ENCODE measurements at regions not wholly inside any gene's neighbourhood (a gene's known extent, or its start where the extent isn't known, plus 50 kb on each side); places are given as distances from the start of the nearest gene placed in this dataset.

GRCh38 chr20:34189572-34190163, 51.6 kb upstream of the ASIP start:
- Histone ChIP-seq H3K4me3 (ENCODE audit: low read length) (no peak overlapping the region), H3K36me3 (replicated peaks; ENCODE audit: low read depth, low read length) (no peaks in the 10 kb centered on the region), H3K27ac (ENCODE audit: low read length) (no peak overlapping the region), H3K4me1 (ENCODE audit: low read length) (peaks cover 9% of the 10 kb centered on the region), H3K9ac (ENCODE audit: low read length) (no peak overlapping the region), H3K79me2 (ENCODE audit: low read length) (no peaks in the 10 kb centered on the region), H3K27me3 (ENCODE audit: low read depth, low read length) (peaks cover 34% of the 10 kb centered on the region), H3K4me2 (ENCODE audit: low read length) (no peak overlapping the region), H3K9me3 (ENCODE audit: insufficient read depth, low read length) (no peaks in the 10 kb centered on the region), H2AFZ (ENCODE audit: low read depth, low read length) (no peak overlapping the region), H4K20me1 (ENCODE audit: insufficient read depth, low read length) (no peaks in the 10 kb centered on the region)
- TF ChIP-seq CTCF (IDR thresholded peaks at IDR 0.05; ENCODE audit: low read depth, low read length) (no peak), EZH2phosphoT487 (IDR thresholded peaks at IDR 0.05; ENCODE audit: low read depth) (no peak)

GRCh38 chr20:34190262-34190661, 51.0 kb upstream of the ASIP start:
- Histone ChIP-seq H3K79me2 (ENCODE audit: low read length) (no peaks in the 10 kb centered on the region), H3K4me2 (ENCODE audit: low read length) (no peak overlapping the region), H3K27me3 (ENCODE audit: low read depth, low read length) (peaks cover 31% of the 10 kb centered on the region), H3K9ac (ENCODE audit: low read length) (no peak overlapping the region), H4K20me1 (ENCODE audit: insufficient read depth, low read length) (no peaks in the 10 kb centered on the region), H3K4me3 (ENCODE audit: low read length) (no peak overlapping the region), H3K27ac (ENCODE audit: low read length) (no peak overlapping the region), H2AFZ (ENCODE audit: low read depth, low read length) (no peak overlapping the region), H3K4me1 (ENCODE audit: low read length) (peaks cover 8% of the 10 kb centered on the region), H3K9me3 (ENCODE audit: insufficient read depth, low read length) (no peaks in the 10 kb centered on the region), H3K36me3 (replicated peaks; ENCODE audit: low read depth, low read length) (no peaks in the 10 kb centered on the region)
- TF ChIP-seq EZH2phosphoT487 (IDR thresholded peaks at IDR 0.05; ENCODE audit: low read depth) (no peak), CTCF (IDR thresholded peaks at IDR 0.05; ENCODE audit: low read depth, low read length) (no peak)

GRCh38 chr20:34190679-34191090, 50.5 kb upstream of the ASIP start:
- H4K20me1 ChIP-seq (ENCODE audit: insufficient read depth, low read length) = no peaks in the 10 kb centered on the region
- no peak overlapping the region for H3K4me2 ChIP-seq (ENCODE audit: low read length)
- H3K9me3 ChIP-seq (ENCODE audit: insufficient read depth, low read length) = no peaks in the 10 kb centered on the region
- H3K4me1 ChIP-seq (ENCODE audit: low read length) = peaks cover 4% of the 10 kb centered on the region
- no peaks in the 10 kb centered on the region for H3K79me2 ChIP-seq (ENCODE audit: low read length)
- TF ChIP-seq EZH2phosphoT487 (IDR thresholded peaks at IDR 0.05; ENCODE audit: low read depth) (no peak), CTCF (IDR thresholded peaks at IDR 0.05; ENCODE audit: low read depth, low read length) (peak; percentile 99)
- H3K9ac ChIP-seq (ENCODE audit: low read length) = no peak overlapping the region
- no peak overlapping the region for H3K27ac ChIP-seq (ENCODE audit: low read length)
- peaks cover 27% of the 10 kb centered on the region for H3K27me3 ChIP-seq (ENCODE audit: low read depth, low read length)
- H2AFZ ChIP-seq (ENCODE audit: low read depth, low read length) = no peak overlapping the region
- H3K4me3 ChIP-seq (ENCODE audit: low read length) = no peak overlapping the region
- no peaks in the 10 kb centered on the region for H3K36me3 ChIP-seq (replicated peaks; ENCODE audit: low read depth, low read length)

Measured in OCI-LY3 (cell line).